HG03103 (cell line): ENCODE measurements at regions not wholly inside any gene's neighbourhood (a gene's known extent, or its start where the extent isn't known, plus 50 kb on each side); places are given as distances from the start of the nearest gene placed in this dataset.

Source experiments
- ATAC-seq: cut with Tn5 transposase; IDR thresholded peaks from one replicate; pipeline ENCODE4 v1.9.1; 2021; ENCODE audit warnings: low read depth; ENCODE audit not compliant: unreplicated experiment

- ATAC-seq: no peak
Observed at GRCh38 chr7:85475071-85475470, 288.2 kb upstream of the SEMA3D start.

- ATAC-seq: no peak
Observed at GRCh38 chr7:85474234-85474633, 287.4 kb upstream of the SEMA3D start.

GRCh38 chr7:85471740-85472139 is 284.9 kb upstream of the SEMA3D start:
- no peak for ATAC-seq

GRCh38 chr7:85471307-85471706 is 284.5 kb upstream of the SEMA3D start:
- no peak for ATAC-seq

- no peak for ATAC-seq
Observed at GRCh38 chr7:85469446-85470010, 282.7 kb upstream of the SEMA3D start.

- no peak for ATAC-seq
Observed at GRCh38 chr7:85464042-85464651, 277.3 kb upstream of the SEMA3D start.

GRCh38 chr7:85462671-85463070 is 275.8 kb upstream of the SEMA3D start:
- no peak for ATAC-seq

- no peak for ATAC-seq
Observed at GRCh38 chr7:85457911-85458310, 271.1 kb upstream of the SEMA3D start.

GRCh38 chr7:85456254-85456653 is 269.4 kb upstream of the SEMA3D start:
- no peak for ATAC-seq

GRCh38 chr7:85454904-85455303 is 268.0 kb upstream of the SEMA3D start:
- ATAC-seq: no peak

GRCh38 chr7:85452674-85453073 is 265.8 kb upstream of the SEMA3D start:
- no peak for ATAC-seq

GRCh38 chr7:85449478-85449877 is 262.6 kb upstream of the SEMA3D start:
- ATAC-seq: no peak

GRCh38 chr7:85447004-85447403 is 260.1 kb upstream of the SEMA3D start:
- no peak for ATAC-seq

GRCh38 chr7:85426487-85426960 is 239.7 kb upstream of the SEMA3D start:
- no peak for ATAC-seq

- ATAC-seq: no peak
Observed at GRCh38 chr7:85424298-85424697, 237.4 kb upstream of the SEMA3D start.

- ATAC-seq: no peak
Observed at GRCh38 chr7:85423209-85423895, 236.5 kb upstream of the SEMA3D start.

GRCh38 chr7:85415743-85416142 is 228.9 kb upstream of the SEMA3D start:
- ATAC-seq: no peak

GRCh38 chr7:85413718-85414117 is 226.9 kb upstream of the SEMA3D start:
- ATAC-seq: no peak

- ATAC-seq: no peak
Observed at GRCh38 chr7:85412912-85413311, 226.1 kb upstream of the SEMA3D start.

- no peak for ATAC-seq
Observed at GRCh38 chr7:85407391-85407790, 220.5 kb upstream of the SEMA3D start.

GRCh38 chr7:85405016-85405902 is 218.4 kb upstream of the SEMA3D start:
- no peak for ATAC-seq
